ENCODE measurements at regions not wholly inside any gene's neighbourhood (a gene's known extent, or its start where the extent isn't known, plus 50 kb on each side); places are given as distances from the start of the nearest gene placed in this dataset.

DNA sequence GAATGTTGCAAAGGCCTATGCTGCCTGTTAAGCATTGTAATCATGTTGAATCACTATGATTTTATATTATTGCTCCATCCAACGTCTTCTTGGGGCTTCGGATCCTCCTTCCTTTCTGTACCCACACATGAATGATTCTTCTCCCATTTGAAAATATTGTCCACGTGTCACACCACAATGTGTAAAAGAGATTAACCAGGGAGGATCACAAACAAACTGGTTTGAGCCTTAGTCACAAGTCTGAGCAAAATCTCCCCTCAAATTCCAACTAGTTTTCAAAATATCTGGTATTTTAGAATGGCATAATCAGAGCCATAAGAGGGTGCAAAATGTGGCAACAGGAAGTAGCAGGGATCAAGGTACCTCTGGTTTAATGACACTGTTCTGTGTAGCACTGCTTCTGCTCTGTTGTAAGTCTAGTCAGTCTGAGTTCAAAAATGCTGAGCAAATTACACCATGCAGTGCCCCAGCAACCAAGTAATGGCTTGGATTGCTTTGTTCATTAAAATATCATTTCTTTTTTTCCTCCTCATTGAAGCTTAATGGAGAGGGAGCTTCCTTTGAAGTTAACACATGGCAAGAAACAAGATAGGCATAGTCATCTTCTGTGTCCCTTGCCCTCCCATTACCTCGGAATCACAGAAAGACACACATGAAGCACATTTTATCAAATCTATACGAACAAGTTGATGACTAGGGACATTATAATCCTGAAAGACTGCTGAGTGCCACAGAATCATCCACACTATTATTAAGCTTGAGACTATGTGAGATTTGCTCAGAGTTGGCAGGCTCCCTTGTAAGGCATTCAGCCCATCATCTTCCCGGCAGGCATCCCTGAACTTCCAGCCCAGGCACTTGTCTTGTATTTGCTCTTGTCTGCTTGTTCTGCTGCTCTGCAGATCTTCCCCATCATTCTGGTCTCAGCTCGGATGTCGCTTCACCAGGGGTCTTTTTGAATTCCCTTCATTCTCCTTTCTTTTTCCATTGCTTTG is 102.0 kb upstream of the PRLR start:
- no peak for FAIRE-seq
- no peak for DNase-seq
- Histone ChIP-seq H3K27me3 (no peaks in the 10 kb centered on the region), H3K4me1 (peaks cover 4 to 7% (median 5%) of the 10 kb centered on the region in 3 donors), H3K4me3 (no peak overlapping the region), H3K36me3 (no peaks in the 10 kb centered on the region), H3K9me3 (no peaks in the 10 kb centered on the region), H3K27ac (no peak overlapping the region)
- TF ChIP-seq, protein P1, sequence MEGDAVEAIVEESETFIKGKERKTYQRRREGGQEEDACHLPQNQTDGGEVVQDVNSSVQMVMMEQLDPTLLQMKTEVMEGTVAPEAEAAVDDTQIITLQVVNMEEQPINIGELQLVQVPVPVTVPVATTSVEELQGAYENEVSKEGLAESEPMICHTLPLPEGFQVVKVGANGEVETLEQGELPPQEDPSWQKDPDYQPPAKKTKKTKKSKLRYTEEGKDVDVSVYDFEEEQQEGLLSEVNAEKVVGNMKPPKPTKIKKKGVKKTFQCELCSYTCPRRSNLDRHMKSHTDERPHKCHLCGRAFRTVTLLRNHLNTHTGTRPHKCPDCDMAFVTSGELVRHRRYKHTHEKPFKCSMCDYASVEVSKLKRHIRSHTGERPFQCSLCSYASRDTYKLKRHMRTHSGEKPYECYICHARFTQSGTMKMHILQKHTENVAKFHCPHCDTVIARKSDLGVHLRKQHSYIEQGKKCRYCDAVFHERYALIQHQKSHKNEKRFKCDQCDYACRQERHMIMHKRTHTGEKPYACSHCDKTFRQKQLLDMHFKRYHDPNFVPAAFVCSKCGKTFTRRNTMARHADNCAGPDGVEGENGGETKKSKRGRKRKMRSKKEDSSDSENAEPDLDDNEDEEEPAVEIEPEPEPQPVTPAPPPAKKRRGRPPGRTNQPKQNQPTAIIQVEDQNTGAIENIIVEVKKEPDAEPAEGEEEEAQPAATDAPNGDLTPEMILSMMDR (IDR thresholded peaks at IDR 0.05), result no peak
- 78 to 85% methylated on average over 8 of the region's 8 CpGs for whole genome bisulfite sequencing, 2 donors
- peak in 1 of 4 donors; percentile 22 for ATAC-seq
- intact Hi-C loops (cut with DNase I), result no loop called here

DNA sequence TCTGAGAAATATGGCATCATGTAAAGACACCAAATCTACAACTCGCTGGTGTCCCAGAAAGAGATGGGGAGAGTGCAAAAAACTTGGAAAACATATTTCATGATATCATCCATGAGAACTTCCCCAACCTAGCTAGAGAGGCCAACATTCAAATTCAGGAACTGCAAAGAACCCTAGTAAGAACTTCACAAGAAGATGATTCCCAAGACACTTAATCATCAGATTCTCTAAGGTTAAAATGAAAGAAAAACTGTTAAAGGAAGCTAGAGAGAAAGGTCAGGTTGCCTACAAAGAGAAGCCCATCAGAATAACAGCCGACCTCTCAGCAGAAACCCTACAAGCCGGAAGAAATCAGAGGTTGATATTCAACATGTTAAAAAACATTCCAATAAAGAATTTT is 95.5 kb upstream of the PRLR start:
- Histone ChIP-seq H3K4me3 (no peak overlapping the region), H3K27me3 (no peaks in the 10 kb centered on the region), H3K9me3 (no peaks in the 10 kb centered on the region), H3K4me1 (no peaks in the 10 kb centered on the region), H3K27ac (no peak overlapping the region), H3K36me3 (no peaks in the 10 kb centered on the region)
- ATAC-seq (no peak), DNase-seq (no peak), FAIRE-seq (no peak)
- intact Hi-C loops (cut with DNase I), result no loop called here
- TF ChIP-seq, protein P1 (IDR thresholded peaks at IDR 0.05), result no peak
- 92 to 95% methylated on average over 3 of the region's 3 CpGs for WGBS, 2 donors

- Histone ChIP-seq H3K4me1 (no peaks in the 10 kb centered on the region), H3K9me3 (no peaks in the 10 kb centered on the region), H3K36me3 (no peaks in the 10 kb centered on the region), H3K27ac (no peak overlapping the region), H3K4me3 (no peak overlapping the region), H3K27me3 (no peaks in the 10 kb centered on the region)
- FAIRE-seq (no peak), DNase-seq (peak in 2 of 6 donors; percentile 14 to 54), ATAC-seq (no peak)
- TF ChIP-seq, protein P1 (IDR thresholded peaks at IDR 0.05), result no peak
- 84 to 87% methylated on average over 6 of the region's 6 CpGs for WGBS, 2 donors
- intact Hi-C loops (cut with DNase I), result no loop called here
Observed at GRCh38 chr5:35324679-35325078, 94.4 kb upstream of the PRLR start.

- Histone ChIP-seq H3K4me1 (no peaks in the 10 kb centered on the region), H3K27ac (no peak overlapping the region), H3K9me3 (no peaks in the 10 kb centered on the region), H3K36me3 (no peaks in the 10 kb centered on the region), H3K27me3 (no peaks in the 10 kb centered on the region), H3K4me3 (no peak overlapping the region)
- 83 to 95% methylated on average over 4 of the region's 4 CpGs for WGBS, 2 donors
- TF ChIP-seq, protein P1 (IDR thresholded peaks at IDR 0.05), result no peak
- intact Hi-C loops (cut with DNase I), result no loop called here
- FAIRE-seq, result no peak
- DNase-seq, result peak in 1 of 6 donors; percentile 42
- no peak for ATAC-seq
Observed at GRCh38 chr5:35324201-35324600, 93.9 kb upstream of the PRLR start.

DNA sequence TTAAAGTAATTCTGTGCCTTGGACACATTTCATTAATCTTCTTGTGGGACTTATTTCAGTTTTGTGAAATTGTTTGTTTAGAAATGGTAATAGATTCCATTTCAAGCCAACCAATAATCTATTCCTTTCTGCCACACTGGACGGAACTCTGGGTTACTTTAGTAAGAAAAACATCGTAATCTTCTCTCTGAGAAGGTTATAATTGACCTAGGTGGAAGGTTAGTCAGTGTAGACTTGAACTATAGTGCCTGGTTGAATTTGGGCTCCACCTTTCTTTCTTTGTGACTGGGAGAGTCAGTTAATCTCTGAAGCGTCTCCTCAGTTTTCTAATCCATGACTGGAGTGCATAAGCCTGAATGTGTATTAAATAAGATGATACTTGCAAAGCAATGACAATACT is 89.7 kb upstream of the PRLR start:
- intact Hi-C loops (cut with DNase I), result no loop called here
- Histone ChIP-seq H3K36me3 (no peaks in the 10 kb centered on the region), H3K4me1 (no peaks in the 10 kb centered on the region), H3K9me3 (no peaks in the 10 kb centered on the region), H3K4me3 (no peak overlapping the region), H3K27ac (no peak overlapping the region), H3K27me3 (no peaks in the 10 kb centered on the region)
- FAIRE-seq (no peak), ATAC-seq (no peak), DNase-seq (no peak)
- TF ChIP-seq, protein P1 (IDR thresholded peaks at IDR 0.05), result no peak
- 91 to 95% methylated on average over 3 of the region's 3 CpGs for WGBS, 2 donors
